Lung (tissue), 11 donors: ENCODE measurements at regions not wholly inside any gene's neighbourhood (a gene's known extent, or its start where the extent isn't known, plus 50 kb on each side); places are given as distances from the start of the nearest gene placed in this dataset.

ENCODE experiments used
- ATAC-seq: fragments of 200-7000 bp; cut with Tn5 transposase; one replicate; pipeline ENCODE4 v1.9.1; 2020; ENCODE audit warnings: moderate number of reproducible peaks; ENCODE audit not compliant: insufficient read depth, low FRiP score
- DNase-seq, 3 donors: peaks; one replicate each; pipeline ENCODE4 v3.0.0-alpha.2; 2013 to 2017
- H3K27ac ChIP-seq, 2 donors: one replicate each; pipeline ENCODE4 v1.5.1; 2013; ENCODE audit warnings: mild to moderate bottlenecking in 2 of 2, moderate library complexity in 2 of 2, control low read depth in 1 of 2, inconsistent platforms in 1 of 2, low read depth in 1 of 2, low read length in 1 of 2
- H3K27me3 ChIP-seq, 3 donors: one replicate each; pipeline ENCODE4 v1.5.1; 2013; ENCODE audit warnings: low read length in 2 of 3; ENCODE audit not compliant: control insufficient read depth in 3 of 3, insufficient read depth in 3 of 3
- H3K36me3 ChIP-seq, 4 donors: one replicate each; pipeline ENCODE4 v1.5.1; 2013; ENCODE audit warnings: low read length in 4 of 4, mild to moderate bottlenecking in 1 of 4, moderate library complexity in 1 of 4; ENCODE audit not compliant: control insufficient read depth in 4 of 4, insufficient read depth in 4 of 4
- H3K4me1 ChIP-seq, 5 donors: one replicate each; pipeline ENCODE4 v1.5.1; 2013; ENCODE audit warnings: low read length in 5 of 5, mild to moderate bottlenecking in 2 of 5, moderate library complexity in 1 of 5; ENCODE audit not compliant: control insufficient read depth in 5 of 5, insufficient read depth in 5 of 5
- H3K4me3 ChIP-seq: one replicate; pipeline ENCODE4 v1.5.1; 2013; ENCODE audit warnings: mild to moderate bottlenecking, control low read depth, moderate library complexity
- H3K9ac ChIP-seq, 2 donors: one replicate each; pipeline ENCODE4 v1.5.1; 2013; ENCODE audit warnings: low read length in 2 of 2, control low read depth in 1 of 2; ENCODE audit not compliant: insufficient read depth in 1 of 2
- H3K9me3 ChIP-seq, 4 donors: one replicate each; pipeline ENCODE4 v1.5.1; 2013; ENCODE audit warnings: low read length in 3 of 4, mild to moderate bottlenecking in 1 of 4, moderate library complexity in 1 of 4; ENCODE audit not compliant: control insufficient read depth in 4 of 4, insufficient read depth in 3 of 4
- CTCF ChIP-seq: IDR thresholded peaks from 2 replicates; pipeline ENCODE4 v1.5.1; 2012; ENCODE audit warnings: mild to moderate bottlenecking; ENCODE audit errors: control extremely low read depth, extremely low read depth
- WGBS, 2 donors: extraction: QIAGEN DNeasy Blood & Tissue Kit; methylation state at CpG; one replicate each; pipeline ENCODE4 v1.1.7; 2013; 5-methylcytosine and 5-hydroxymethylcytosine counted together
- donor health status: control.
- donor health status: control.
- donor health status: Bipolar disorder and iron deficiency.
- donor health status: healthy.
- donor health status: DM: yes; HTN: yes; CAD: no.

- H3K9ac ChIP-seq: no peak overlapping the region
- H3K36me3 ChIP-seq: no peaks in the 10 kb centered on the region
- DNase-seq (peak in 2 of 3 donors; percentile 33 to 49), ATAC-seq (no peak)
- no peak overlapping the region for H3K4me3 ChIP-seq
- peaks cover 0 to 2% (median 0%) of the 10 kb centered on the region in 3 donors for H3K27me3 ChIP-seq
- H3K27ac ChIP-seq: no peak overlapping the region
- peaks cover 0 to 13% (median 4%) of the 10 kb centered on the region in 4 donors for H3K9me3 ChIP-seq
- WGBS, 2 donors: 76 to 85% methylated on average over 10 of the region's 10 CpGs
- H3K4me1 ChIP-seq: peaks cover 0 to 16% (median 0%) of the 10 kb centered on the region in 5 donors
- TF ChIP-seq CTCF: no peak
Measured at GRCh38 chr4:26086621-26087441, 172.8 kb downstream of the SMIM20 start.

- H3K9me3 ChIP-seq: peaks cover 0 to 13% (median 4%) of the 10 kb centered on the region in 4 donors
- H3K36me3 ChIP-seq: no peaks in the 10 kb centered on the region
- peaks cover 0 to 10% (median 0%) of the 10 kb centered on the region in 5 donors for H3K4me1 ChIP-seq
- H3K4me3 ChIP-seq: no peak overlapping the region
- WGBS, 2 donors: 42 to 47% methylated on average over 4 of the region's 4 CpGs
- H3K27me3 ChIP-seq: peaks cover 0 to 2% (median 0%) of the 10 kb centered on the region in 3 donors
- H3K9ac ChIP-seq: no peak overlapping the region
- TF ChIP-seq CTCF: no peak
- DNase-seq: no peak
- no peak overlapping the region for H3K27ac ChIP-seq
- ATAC-seq: no peak
Measured at GRCh38 chr4:26088433-26088928, 174.5 kb downstream of the SMIM20 start.

- DNase-seq (peak in 1 of 3 donors; percentile 13), ATAC-seq (no peak)
- no peak overlapping the region for H3K9ac ChIP-seq
- H3K27ac ChIP-seq: no peak overlapping the region
- H3K9me3 ChIP-seq: peaks cover 0 to 16% (median 5%) of the 10 kb centered on the region in 4 donors
- no peak overlapping the region for H3K4me3 ChIP-seq
- peaks cover 0 to 8% (median 0%) of the 10 kb centered on the region in 5 donors for H3K4me1 ChIP-seq
- H3K36me3 ChIP-seq: no peaks in the 10 kb centered on the region
- WGBS, 2 donors: 53 to 59% methylated on average over 3 of the region's 3 CpGs
- no peak for TF ChIP-seq CTCF
- H3K27me3 ChIP-seq: no peaks in the 10 kb centered on the region
Measured at GRCh38 chr4:26093551-26093950, 179.5 kb downstream of the SMIM20 start.
